HEK293 (cell line): ENCODE measurements at regions not wholly inside any gene's neighbourhood (a gene's known extent, or its start where the extent isn't known, plus 50 kb on each side); places are given as distances from the start of the nearest gene placed in this dataset.

ENCODE experiments used
- CTCF ChIP-seq: fragments of 450-650 bp; formaldehyde crosslinking; IDR thresholded peaks from 2 replicates; pipeline ENCODE4 v1.5.1; 2016; ENCODE audit warnings: missing biosample characterization, missing genetic modification characterization
- SP2 ChIP-seq: fragments of 450-650 bp; formaldehyde crosslinking; IDR thresholded peaks from 2 replicates; pipeline ENCODE4 v1.5.1; 2016; ENCODE audit warnings: missing biosample characterization, missing genetic modification characterization
- ZBTB1 ChIP-seq: fragments of 450-650 bp; formaldehyde crosslinking; IDR thresholded peaks from 2 replicates; pipeline ENCODE4 v1.5.1; 2016; ENCODE audit warnings: missing biosample characterization, missing genetic modification characterization

- TF ChIP-seq ZBTB1 (tag by site-specific recombination) = no peak
- no peak for TF ChIP-seq CTCF (tag by site-specific recombination)
- TF ChIP-seq SP2 (tag by site-specific recombination) = no peak
Observed at GRCh38 chr7:124191713-124192112, 158.8 kb upstream of the TMEM229A start.
